IPS-NIHi11 (cell line): ENCODE measurements at regions not wholly inside any gene's neighbourhood (a gene's known extent, or its start where the extent isn't known, plus 50 kb on each side); places are given as distances from the start of the nearest gene placed in this dataset.
"Not testable (repeated sequence)": the region's sequence is repeated elsewhere in the genome, so short reads cannot be mapped to it uniquely, and the experiment has no call there.

ENCODE experiments used
- DNase-seq: peaks from one replicate; pipeline ENCODE4 v3.0.0; 2012; ENCODE audit warnings: mixed read lengths, low spot score

DNA sequence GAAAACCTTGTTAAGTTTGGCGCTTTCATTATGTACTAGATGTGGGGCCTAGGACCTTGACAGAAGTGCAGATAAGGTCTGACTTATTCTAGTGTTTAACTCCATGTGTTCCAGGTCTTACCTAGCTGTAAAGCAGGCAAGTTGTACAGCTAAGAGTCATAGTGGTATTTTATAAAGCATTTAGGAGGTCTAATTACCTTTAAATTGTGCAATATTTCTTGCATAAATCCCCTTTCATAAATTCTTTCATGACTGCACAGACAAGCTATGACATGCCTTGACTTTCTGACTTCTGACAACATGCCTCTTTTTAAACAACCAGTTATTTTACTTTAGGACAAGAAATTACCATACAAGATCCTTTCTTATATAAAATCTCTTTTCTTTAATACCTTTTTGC lies 151.6 kb upstream of the VSTM2A start:
- no peak for DNase-seq

DNA sequence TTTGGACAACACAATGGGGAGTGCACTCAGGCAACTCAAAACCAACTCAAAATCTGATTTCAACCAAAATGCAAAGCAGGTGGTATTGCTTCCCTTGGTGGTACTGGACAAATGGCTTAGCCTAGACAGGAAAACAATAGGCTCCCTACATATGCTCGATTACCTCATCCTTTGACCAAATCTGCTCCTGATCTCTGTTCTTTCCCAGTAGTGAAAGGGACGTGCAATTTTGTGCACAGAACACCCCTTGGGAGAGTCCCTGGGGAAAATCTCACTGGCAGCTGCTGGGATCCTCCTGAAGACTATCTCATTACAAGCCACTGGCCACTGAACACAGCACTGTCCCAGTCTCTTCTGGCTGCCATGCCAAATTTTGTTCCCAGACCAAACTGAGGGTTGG lies 149.2 kb upstream of the VSTM2A start:
- no peak for DNase-seq

DNA sequence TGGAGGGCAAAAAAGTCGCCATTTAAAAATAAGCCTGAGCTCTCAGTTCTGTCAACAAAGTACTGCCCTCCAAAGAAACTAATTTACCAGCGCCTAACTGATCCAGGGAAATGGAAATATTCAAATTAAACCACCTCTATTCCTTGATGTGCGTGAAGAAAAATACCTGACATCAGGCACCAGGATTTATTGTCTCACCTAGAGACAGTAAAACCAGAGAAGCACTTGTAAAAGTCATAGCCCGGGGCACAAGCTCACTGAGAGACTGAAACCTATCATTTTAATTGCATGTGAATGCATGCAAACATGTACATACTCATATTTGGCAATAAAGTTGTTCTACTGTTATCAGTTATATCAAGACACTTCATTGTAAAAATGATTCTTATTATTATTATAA lies 147.3 kb upstream of the VSTM2A start:
- no peak for DNase-seq

DNA sequence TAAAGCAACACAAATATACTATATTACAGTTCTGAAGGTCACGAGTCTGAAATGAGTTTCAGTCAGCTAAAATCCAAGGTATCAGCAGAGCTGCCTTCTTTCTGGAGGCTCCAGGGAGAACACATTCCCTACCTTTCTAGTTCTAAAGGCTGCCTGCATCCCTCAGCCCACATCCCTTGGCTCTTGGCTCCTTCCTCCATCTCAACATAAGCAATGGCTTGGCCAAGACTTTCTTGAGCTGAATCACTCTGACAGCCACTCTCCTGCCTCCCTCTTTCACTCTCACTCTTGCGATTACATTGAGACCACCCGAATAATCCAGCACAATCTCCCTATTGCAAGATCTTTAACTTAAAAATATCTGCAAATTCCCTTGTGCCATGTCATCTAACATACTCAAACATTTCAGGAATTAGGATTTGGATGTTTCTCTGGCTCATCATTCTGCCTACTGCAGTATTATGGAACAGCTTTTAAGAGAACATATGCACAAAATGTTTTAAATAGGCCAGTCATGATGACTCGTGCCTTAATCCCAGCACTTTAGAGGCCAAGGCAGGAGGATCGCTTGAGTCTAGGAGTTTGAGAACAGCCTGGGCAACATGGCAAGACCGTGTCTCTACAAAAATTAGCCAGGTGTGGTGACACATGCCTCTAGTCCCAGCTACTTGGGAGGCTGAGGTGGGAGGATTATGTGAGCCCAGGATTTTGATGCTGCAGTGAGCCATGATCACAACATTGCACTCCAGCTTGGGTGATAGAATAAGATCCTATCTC lies 144.2 kb upstream of the VSTM2A start:
- no peak for DNase-seq

DNA sequence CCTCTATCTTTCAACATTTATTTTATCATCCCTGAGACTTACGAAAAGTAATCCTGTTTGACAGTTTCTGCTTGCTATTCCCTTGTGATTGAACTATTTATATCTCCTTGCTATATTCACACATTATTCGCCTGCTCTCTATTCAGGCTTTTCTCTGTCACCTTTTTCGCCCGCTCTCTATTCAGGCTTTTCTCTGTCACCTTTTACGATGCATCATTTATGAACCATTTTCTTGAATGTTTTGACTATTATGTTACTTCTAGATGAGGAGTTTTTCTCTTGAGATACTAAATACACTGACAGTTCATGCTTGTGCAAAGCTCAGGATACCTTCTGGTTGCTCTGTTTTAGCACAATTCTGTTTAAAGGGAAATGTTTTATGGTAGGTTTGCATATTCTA lies 143.3 kb upstream of the VSTM2A start:
- no peak for DNase-seq

DNA sequence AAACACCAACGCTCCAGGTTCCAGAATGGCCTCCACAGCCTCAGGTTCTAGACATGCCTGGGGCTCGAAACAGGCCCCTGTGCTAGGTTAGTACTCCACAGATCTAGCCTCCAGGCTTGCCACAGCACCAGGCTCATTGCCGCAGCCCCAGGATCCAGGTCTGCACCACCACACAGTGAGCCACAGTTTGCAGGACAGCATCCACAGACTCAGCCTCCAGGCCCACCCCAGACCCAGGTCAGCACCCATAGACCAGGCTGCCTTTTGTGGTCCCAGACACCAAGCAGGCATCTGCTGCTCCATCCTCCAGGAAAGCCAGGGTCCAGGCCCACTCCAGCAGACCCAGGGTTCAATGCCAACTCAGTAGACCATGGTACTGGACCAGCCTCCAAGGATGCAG lies 132.3 kb upstream of the VSTM2A start:
- DNase-seq: no peak

DNA sequence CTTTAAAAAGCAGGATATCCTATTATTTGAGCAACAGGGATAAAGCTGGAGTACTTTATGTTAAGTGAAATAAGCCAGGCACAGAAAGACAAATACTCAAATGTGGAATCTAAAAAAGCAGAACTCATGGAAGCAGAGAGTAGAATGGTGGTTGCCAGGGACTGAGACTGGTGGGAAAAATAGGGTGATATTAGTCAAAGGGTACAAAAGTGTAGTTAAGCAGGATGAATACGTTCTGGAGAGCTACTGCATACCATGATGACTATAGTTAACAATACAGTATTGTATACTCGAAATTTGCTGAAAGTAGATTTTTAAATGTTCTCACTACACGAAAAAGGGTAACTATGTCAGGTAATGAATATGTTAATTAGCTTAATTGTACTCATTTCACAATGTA lies 125.5 kb upstream of the VSTM2A start:
- DNase-seq: no peak

DNA sequence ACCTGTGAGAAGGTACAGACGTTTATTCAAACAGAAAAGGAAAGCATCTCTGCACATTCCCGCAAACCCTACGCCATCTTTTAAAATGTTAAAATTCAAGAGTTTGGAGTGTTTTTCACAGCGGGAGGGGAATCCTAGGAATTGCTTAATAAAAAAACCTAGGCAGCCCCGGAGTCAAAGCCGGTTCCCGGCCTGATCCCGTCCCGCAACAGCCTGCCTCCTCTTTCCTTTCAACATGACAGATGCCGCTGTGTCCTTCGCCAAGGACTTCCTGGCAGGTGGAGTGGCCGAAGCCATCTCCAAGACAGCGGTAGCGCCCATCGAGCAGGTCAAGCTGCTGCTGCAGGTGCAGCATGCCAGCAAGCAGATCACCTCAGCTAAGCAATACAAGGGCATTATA lies 123.0 kb upstream of the VSTM2A start:
- DNase-seq: no peak

DNA sequence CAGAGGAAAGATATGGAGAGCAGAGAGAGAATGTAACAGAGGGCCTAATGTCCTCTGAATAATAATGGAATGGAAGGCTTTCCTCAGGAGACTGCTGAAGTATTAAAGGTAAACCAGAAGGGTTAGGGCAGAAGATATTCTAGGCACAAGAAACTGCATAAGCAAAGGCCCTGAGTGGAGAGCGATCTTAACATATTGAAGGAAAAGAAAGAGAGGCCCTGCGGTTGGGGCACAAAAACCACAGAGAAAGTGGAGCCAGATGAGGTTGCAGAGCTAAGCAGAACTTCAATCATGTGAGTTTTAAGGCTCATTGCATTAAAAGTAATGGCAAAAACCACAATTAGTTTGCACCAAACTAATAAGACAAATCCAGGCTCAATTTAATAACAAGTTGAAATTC lies 115.8 kb upstream of the VSTM2A start:
- no peak for DNase-seq

DNA sequence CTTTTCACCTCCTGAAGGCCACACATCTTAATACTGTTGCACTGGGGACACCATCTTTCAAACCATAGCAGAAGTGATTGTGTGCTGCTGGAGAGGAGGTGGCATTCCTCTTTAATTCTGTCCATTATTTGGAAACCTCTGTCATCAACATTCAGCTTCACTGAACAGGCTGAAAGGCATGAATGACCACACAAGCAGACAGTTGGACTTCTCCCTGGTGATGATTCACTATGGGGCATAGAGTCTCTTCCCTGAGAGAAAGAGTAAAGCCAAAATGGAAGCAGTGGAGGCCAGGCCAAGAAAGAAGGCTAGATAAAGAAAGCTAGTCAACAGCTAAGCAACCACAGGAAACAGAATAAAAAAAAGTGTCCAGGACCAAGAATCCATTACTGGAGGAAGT lies 113.1 kb upstream of the VSTM2A start:
- DNase-seq: no peak

DNA sequence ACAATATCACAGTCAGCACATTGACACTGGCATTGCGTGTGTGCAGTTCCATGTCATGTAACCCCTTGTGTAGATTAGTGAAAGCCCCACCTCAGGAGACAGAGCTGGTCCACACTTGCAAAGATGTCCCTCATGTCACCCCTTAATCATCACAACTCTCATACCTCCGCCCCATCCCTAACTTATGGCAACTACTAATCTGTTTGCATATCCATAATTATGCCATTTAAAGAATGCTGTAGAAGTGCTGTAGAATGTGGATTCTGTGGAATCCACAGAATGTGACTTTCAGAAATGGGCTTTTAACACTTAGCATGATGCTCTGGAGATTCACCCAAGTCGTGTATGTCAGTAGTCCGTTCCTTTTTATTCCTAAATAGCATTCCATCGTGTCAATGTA lies 102.8 kb upstream of the VSTM2A start:
- DNase-seq: no peak

DNA sequence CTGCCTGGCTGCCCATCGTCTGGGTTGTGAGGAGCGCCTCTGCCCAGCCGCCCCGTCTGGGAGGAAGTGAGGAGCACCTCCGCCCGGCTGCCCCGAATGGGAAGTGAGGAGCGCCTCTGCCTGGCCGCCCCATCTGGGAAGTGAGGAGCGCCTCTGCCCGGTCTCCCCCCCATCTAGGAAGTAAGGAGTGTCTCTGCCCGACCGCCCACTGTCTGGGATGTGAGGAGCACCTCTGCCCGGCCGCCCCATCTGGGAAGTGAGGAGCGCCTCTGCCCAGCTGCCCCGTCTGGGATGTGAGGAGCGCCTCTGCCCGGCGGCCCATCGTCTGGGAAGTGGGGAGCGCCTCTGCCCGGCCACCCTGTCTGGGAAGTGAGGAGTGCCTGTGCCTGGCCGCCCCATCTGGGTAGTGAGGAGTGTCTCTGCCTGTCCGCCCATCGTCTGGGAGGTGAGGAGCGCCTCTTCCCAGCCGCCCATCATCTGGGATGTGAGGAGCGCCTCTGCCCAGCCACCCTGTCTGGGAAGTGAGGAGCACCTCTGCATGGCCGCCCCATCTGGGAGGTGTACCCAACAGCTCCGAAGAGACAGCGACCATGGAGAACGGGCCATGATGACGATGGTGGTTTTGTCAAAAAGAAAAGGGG lies 98.0 kb upstream of the VSTM2A start:
- not testable (repeated sequence) for DNase-seq

DNA sequence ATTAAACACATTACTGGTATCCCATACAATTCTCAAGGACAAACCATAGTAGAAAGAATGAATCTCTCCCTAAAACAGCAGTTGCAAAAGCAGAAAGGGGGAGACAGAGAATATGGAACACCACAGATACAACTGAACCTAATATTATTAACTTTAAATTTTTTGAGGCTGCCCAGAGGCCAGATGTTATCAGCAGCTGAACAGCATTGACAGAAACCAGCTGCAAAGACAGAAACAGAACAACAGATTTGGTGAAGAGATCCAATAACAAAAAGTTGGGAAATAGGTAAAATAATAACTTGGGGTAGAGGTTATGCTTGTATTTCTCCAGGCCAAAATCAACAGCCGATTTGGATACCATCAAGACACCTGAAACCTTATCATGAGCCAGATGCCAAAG lies 89.0 kb upstream of the VSTM2A start:
- DNase-seq: not testable (repeated sequence)

DNA sequence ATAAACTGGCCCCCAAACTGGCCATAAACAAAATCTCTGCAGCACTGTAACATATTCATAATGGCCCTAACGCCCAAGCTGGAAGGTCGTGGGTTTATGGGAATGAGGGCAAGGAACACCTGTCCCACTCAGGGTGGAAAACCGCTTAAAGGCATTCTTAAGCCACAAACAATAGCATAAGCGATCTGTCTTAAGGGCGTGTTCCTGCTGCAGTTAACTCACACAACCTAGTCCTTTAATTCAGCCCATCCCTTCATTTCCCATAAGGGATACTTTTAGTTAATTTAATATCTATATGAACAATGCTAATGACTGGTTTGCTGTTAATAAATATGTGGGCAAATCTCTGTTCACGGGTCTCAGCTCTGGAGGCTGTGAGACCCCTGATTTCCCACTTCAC lies 87.5 kb upstream of the VSTM2A start:
- not testable (repeated sequence) for DNase-seq

DNA sequence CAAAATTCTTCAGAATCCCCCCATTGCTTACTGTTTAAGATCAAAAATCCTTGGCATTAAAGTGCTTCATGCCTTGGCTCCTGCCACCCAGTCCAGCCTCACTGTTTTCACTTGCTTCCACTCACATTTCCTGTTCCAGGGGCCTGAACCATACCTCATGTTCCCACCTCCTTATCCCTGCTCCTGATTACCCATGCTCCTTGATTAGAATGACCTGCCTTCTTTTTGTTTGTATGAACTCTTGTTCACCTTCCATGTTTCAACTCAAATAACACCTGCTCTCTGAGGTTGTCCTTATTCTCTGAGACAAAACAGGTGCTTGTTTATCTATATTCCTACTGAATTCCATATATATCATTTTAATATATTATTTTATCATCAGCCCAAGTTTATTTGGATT lies 77.1 kb upstream of the VSTM2A start:
- DNase-seq: no peak

DNA sequence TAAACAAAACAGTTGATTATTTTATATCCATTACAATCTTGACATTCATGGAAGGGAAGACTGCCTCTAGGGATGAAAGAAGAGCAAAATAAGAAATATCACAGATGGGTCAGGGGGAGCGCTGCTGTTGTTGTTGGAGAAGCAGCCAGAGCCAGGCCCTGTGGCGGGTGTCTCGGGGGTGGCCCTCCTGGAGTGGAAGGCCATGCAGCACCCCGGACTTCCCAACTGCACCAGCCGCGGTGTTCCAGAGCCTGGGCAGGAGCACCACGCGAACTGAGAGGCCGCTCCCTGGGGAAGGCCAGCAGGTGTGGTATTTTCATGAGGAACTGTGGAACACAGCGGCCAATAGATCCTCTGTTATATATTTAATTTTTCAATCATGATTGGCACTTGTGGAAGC lies 72.4 kb upstream of the VSTM2A start:
- DNase-seq: no peak

DNA sequence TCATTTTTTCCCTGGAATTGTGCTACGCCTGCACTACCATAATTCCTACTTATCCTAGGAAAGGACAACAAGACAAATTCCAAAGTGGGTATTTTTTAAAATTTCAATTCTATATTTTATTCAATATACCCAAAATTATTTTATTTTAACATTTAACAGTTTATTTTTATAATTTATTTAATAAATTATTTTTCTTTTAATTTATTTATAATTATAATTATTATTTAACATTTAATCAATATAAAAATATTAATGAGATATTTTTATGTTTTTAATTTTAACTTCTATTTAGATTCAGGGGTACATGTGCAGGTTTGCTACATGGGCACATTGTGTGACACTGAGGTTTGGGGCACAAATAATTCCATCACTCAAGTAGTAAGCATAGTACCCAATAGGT lies 65.6 kb upstream of the VSTM2A start:
- no peak for DNase-seq

DNA sequence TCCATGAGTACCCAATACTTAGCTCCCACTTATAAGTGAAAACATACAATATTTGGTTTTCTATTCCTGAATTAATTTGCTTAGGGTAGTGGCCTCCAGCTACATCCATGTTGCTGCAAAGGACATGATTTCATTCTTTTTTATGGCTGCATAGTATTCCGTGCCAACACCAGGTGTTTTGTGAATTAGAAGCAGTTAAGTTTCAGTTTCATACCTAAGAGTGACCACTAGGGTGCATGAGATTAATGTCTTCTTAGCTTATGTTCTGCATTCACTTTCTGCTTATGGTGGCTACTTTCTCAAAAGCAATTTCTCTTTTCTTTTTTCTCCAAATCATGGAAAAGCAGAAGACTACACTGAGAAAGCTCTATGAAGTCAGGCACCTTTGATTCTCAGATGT lies 65.1 kb upstream of the VSTM2A start:
- no peak for DNase-seq

DNA sequence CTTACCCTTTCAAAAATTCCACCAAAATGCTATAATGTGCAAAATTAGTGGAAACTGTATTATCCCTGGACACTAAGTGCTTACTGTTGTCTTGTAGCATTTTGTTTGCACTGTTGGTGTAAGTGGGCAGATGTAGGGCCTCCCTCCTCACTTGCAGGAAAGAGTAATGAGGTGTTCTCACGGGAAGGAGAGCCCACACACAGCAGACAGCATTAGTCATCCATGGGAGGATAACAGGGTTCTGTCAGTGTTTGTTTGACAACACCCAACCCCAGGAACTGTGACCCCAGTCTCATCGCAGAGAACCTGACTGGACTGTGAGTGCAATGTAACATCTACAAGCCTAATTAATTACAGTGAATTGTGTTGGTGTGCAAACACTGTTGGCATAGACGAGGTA lies 58.7 kb upstream of the VSTM2A start:
- DNase-seq: no peak

DNA sequence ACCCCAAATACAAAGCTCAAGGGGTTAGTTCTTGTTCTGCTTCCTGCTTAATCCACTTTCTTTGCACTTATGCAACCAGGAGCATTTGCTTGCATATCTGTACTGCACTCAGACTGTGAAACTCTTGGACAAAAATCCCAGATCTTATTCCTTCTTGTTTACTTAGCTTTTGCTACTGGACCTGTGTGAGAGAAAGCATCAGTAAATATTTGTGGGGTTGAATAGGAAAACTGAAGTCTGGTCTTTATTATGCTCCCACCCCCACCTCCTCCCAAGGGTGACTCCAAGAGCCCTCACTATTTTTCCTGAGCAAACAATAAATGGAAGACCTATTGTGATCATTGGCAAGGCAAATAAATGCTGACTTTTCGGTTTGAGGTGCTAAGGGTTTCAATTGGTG lies 57.1 kb upstream of the VSTM2A start:
- DNase-seq: no peak
